ENCODE measurements at regions not wholly inside any gene's neighbourhood (a gene's known extent, or its start where the extent isn't known, plus 50 kb on each side); places are given as distances from the start of the nearest gene placed in this dataset.

DNA sequence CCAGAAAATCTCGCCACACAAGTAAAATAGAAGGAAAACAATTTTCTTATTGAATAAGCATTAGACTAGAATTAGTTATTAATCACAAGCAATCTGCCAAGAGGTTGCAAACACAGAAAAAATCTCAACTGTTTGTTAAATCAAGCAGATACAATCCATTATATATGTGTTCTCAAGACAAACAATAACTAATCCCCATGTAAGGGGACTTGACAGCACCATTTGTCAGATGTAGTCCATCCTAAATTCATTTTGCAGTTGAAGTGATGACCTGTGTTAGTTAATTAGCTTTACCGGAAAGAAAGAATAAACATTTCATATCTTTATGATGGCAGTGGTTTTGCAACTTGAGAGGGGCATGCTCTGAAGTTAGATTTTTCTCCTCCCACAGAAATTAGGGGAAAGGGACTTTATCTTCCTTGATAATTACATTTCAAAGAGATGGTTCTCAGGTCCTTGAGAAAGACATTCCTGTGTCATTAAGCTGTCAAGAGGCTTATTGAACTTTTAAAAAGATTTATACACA lies 1588.0 kb downstream of the GRIK2 start:
- TF ChIP-seq, protein P1, sequence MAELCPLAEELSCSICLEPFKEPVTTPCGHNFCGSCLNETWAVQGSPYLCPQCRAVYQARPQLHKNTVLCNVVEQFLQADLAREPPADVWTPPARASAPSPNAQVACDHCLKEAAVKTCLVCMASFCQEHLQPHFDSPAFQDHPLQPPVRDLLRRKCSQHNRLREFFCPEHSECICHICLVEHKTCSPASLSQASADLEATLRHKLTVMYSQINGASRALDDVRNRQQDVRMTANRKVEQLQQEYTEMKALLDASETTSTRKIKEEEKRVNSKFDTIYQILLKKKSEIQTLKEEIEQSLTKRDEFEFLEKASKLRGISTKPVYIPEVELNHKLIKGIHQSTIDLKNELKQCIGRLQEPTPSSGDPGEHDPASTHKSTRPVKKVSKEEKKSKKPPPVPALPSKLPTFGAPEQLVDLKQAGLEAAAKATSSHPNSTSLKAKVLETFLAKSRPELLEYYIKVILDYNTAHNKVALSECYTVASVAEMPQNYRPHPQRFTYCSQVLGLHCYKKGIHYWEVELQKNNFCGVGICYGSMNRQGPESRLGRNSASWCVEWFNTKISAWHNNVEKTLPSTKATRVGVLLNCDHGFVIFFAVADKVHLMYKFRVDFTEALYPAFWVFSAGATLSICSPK (IDR thresholded peaks at IDR 0.05; ENCODE audit: borderline replicate concordance): no peak
- TF ChIP-seq, protein P2, sequence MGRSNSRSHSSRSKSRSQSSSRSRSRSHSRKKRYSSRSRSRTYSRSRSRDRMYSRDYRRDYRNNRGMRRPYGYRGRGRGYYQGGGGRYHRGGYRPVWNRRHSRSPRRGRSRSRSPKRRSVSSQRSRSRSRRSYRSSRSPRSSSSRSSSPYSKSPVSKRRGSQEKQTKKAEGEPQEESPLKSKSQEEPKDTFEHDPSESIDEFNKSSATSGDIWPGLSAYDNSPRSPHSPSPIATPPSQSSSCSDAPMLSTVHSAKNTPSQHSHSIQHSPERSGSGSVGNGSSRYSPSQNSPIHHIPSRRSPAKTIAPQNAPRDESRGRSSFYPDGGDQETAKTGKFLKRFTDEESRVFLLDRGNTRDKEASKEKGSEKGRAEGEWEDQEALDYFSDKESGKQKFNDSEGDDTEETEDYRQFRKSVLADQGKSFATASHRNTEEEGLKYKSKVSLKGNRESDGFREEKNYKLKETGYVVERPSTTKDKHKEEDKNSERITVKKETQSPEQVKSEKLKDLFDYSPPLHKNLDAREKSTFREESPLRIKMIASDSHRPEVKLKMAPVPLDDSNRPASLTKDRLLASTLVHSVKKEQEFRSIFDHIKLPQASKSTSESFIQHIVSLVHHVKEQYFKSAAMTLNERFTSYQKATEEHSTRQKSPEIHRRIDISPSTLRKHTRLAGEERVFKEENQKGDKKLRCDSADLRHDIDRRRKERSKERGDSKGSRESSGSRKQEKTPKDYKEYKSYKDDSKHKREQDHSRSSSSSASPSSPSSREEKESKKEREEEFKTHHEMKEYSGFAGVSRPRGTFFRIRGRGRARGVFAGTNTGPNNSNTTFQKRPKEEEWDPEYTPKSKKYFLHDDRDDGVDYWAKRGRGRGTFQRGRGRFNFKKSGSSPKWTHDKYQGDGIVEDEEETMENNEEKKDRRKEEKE (IDR thresholded peaks at IDR 0.05; ENCODE audit: borderline replicate concordance in 1 of 2, control insufficient read depth in 1 of 2, low read depth in 2 of 2, low read length in 1 of 2): no peak
- TF ChIP-seq CTCF (IDR thresholded peaks at IDR 0.05 in 2 of 3, conservative IDR thresholded peaks at IDR 0.05 in 1 of 3; ENCODE audit: insufficient read depth in 2 of 3, low read depth in 1 of 3, low read length in 3 of 3) (no peak), MAZ (CRISPR knock-in tag; conservative IDR thresholded peaks at IDR 0.05 in 1 of 2, IDR thresholded peaks at IDR 0.05 in 1 of 2) (no peak), POLR2A (conservative IDR thresholded peaks at IDR 0.05) (no peak)
